K562 (cell line): ENCODE measurements at regions not wholly inside any gene's neighbourhood (a gene's known extent, or its start where the extent isn't known, plus 50 kb on each side); places are given as distances from the start of the nearest gene placed in this dataset.
A peak's percentile ranks its signal among the peaks of the same experiment; 100 is the strongest.

Experiments
- CBFA2T2 ChIP-seq: fragments of 450-650 bp; conservative IDR thresholded peaks from 2 replicates; pipeline ENCODE4 v1.6.1; 2017; ENCODE audit warnings: mild to moderate bottlenecking
- CBFA2T3 ChIP-seq: fragments of 450-650 bp; IDR thresholded peaks from 2 replicates; pipeline ENCODE4 v1.6.1; 2017
- CBX5 ChIP-seq: IDR thresholded peaks from 2 replicates; pipeline ENCODE4 v1.6.1; 2014; ENCODE audit warnings: low read depth, borderline replicate concordance
- CXXC5 ChIP-seq: fragments of 250-450 bp; sonication (Bioruptor Pico); IDR thresholded peaks from 2 replicates; pipeline ENCODE4 v1.8.0; 2022; ENCODE audit warnings: inconsistent platforms, mild to moderate bottlenecking, moderate library complexity
- DLX4 ChIP-seq: fragments of 250-450 bp; sonication (Bioruptor Pico); IDR thresholded peaks from 2 replicates; pipeline ENCODE4 v1.6.1; 2021; ENCODE audit warnings: mild to moderate bottlenecking
- ERF ChIP-seq: fragments of 450-650 bp; formaldehyde crosslinking; IDR thresholded peaks from 2 replicates; pipeline ENCODE4 v1.4.0; 2020; ENCODE audit warnings: mild to moderate bottlenecking, mixed read lengths
- HDGF ChIP-seq: fragments of 450-650 bp; IDR thresholded peaks from 2 replicates; pipeline ENCODE4 v1.6.1; 2016
- KLF6 ChIP-seq: fragments of 250-450 bp; sonication (Bioruptor Pico); IDR thresholded peaks from 2 replicates; pipeline ENCODE4 v1.4.0; 2020; ENCODE audit warnings: mild to moderate bottlenecking, moderate library complexity, borderline replicate concordance
- PRDM10 ChIP-seq: fragments of 450-650 bp; IDR thresholded peaks from 2 replicates; pipeline ENCODE4 v1.6.1; 2018; ENCODE audit not compliant: partially characterized antibody
- PYGO2 ChIP-seq: fragments of 450-650 bp; IDR thresholded peaks from 2 replicates; pipeline ENCODE4 v1.6.1; 2016; ENCODE audit warnings: mild to moderate bottlenecking, missing genetic modification characterization, moderate library complexity, missing compliant biosample characterization
- RAD21 ChIP-seq, 2 experiments: fragments of 250-450 bp in 1 of 2; fragments of 450-650 bp in 1 of 2; sonication (Bioruptor Pico) in 1 of 2; formaldehyde crosslinking in 1 of 2; IDR thresholded peaks in 1 of 2; conservative IDR thresholded peaks in 1 of 2; 2 replicates each; pipeline versions ENCODE4 v1.4.0 to v1.8.0; 2020 to 2022; ENCODE audit warnings: mild to moderate bottlenecking in 2 of 2, moderate library complexity in 1 of 2
- RHOXF2B ChIP-seq: fragments of 250-450 bp; sonication (Bioruptor Pico); conservative IDR thresholded peaks from 2 replicates; pipeline ENCODE4 v1.5.1; 2021
- SPI1 ChIP-seq: IDR thresholded peaks from 2 replicates; pipeline ENCODE4 v1.6.1; 2011; ENCODE audit warnings: low read depth, low read length, control low read depth, borderline replicate concordance
- TAF9B ChIP-seq: fragments of 450-650 bp; IDR thresholded peaks from 2 replicates; pipeline ENCODE4 v1.6.1; 2018; ENCODE audit warnings: mild to moderate bottlenecking; ENCODE audit not compliant: partially characterized antibody
- TCF7 ChIP-seq: sonication (generic); IDR thresholded peaks from 2 replicates; pipeline ENCODE4 v1.6.1; 2016; ENCODE audit warnings: antibody characterized with exemption, borderline replicate concordance
- TEAD4 ChIP-seq, 2 experiments: sonication (generic) in 1 of 2; formaldehyde crosslinking in 1 of 2; IDR thresholded peaks; 2 replicates each; pipeline versions ENCODE4 v1.6.1 to v1.8.0; 2012 to 2022; ENCODE audit warnings: borderline replicate concordance in 1 of 2, inconsistent platforms in 1 of 2, low read length in 1 of 2, mild to moderate bottlenecking in 1 of 2, missing genetic modification reagents in 1 of 2
- TRIM28 ChIP-seq: fragments of 450-650 bp; IDR thresholded peaks from 2 replicates; pipeline ENCODE4 v1.6.1; 2017
- ZNF175 ChIP-seq: fragments of 200-800 bp; sonication (Bioruptor generic); IDR thresholded peaks from 2 replicates; pipeline ENCODE4 v1.6.1; 2016; ENCODE audit warnings: low read depth, mild to moderate bottlenecking, missing genetic modification characterization, missing compliant biosample characterization
- ZNF347 ChIP-seq: fragments of 450-650 bp; formaldehyde crosslinking; IDR thresholded peaks from 2 replicates; pipeline ENCODE4 v1.4.0; 2020; ENCODE audit warnings: low read depth, mild to moderate bottlenecking, moderate library complexity
- ZNF655 ChIP-seq: fragments of 250-450 bp; sonication (Bioruptor Pico); IDR thresholded peaks from 2 replicates; pipeline ENCODE4 v1.5.0; 2021
- ZNF766 ChIP-seq: fragments of 200-800 bp; sonication (Bioruptor generic); conservative IDR thresholded peaks from 2 replicates; pipeline ENCODE4 v1.6.1; 2016; ENCODE audit warnings: missing genetic modification characterization, missing compliant biosample characterization
- TF ChIP-seq, protein P1 (sequence below), 2 experiments: fragments of 450-650 bp in 1 of 2; sonication (generic) in 1 of 2; formaldehyde crosslinking in 1 of 2; IDR thresholded peaks in 1 of 2; conservative IDR thresholded peaks in 1 of 2; 2 replicates each; pipeline versions ENCODE4 v1.6.1 to v1.8.1; 2016 to 2023; ENCODE audit warnings: mild to moderate bottlenecking in 2 of 2, moderate library complexity in 2 of 2, inconsistent platforms in 1 of 2, missing genetic modification reagents in 1 of 2

DNA sequence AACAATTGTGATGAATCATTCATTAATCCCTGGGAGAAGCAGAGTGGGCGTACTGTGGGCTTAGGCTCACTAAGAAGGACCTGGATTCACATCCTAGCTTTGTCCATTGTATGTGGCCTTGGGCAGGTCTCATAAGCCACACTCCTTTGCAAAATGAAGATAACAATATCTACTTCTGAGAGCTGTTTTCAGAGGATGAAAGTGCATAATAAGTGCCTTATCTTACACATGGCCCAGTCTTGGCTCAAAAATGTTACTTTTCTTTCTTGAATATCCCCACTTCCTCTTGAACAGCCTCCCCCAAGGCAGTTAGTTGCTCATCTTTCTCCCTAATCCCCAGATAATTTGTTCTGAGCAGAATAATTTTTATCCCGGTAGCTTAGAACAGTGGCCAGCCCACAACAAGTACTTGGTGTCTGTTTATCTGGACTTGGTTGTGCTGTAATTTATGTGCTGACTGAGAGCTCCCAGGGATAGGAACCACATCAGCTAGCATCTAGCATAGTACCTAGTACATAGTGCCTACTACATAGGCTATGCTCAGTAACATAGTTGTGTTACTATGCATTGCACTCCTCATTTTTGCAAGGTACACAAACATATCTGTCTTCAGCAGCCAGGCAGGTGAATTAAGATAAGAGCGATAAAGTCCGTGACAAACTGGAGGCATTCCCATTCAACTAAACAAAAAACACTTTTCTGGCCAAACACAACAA, 61.7 kb upstream of the NUDT4 start (continued):
- peak; percentile 61 for TF ChIP-seq ZNF175
- TF ChIP-seq, protein P1, sequence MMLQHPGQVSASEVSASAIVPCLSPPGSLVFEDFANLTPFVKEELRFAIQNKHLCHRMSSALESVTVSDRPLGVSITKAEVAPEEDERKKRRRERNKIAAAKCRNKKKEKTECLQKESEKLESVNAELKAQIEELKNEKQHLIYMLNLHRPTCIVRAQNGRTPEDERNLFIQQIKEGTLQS (IDR thresholded peaks at IDR 0.05) = peak; percentile 49; the same call in 1 of the 2 replicates
- TF ChIP-seq, protein P1 (CRISPR knock-in tag; conservative IDR thresholded peaks at IDR 0.05) = 0 out of 2 replicates have a peak, but pooled peaks have one; percentile 29
- TF ChIP-seq PYGO2 = peak; percentile 59; the same call in 1 of the 2 replicates
- TF ChIP-seq CXXC5 (CRISPR knock-in tag) = peak; percentile 41; the same call in 1 of the 2 replicates
- TF ChIP-seq CBFA2T3 = peak; percentile 99
- TF ChIP-seq TRIM28 = 0 out of 2 replicates have a peak, but pooled peaks have one; percentile 46
- TF ChIP-seq DLX4 (CRISPR knock-in tag) = no peak
- TF ChIP-seq CBX5 = peak; percentile 33; the same call in 1 of the 2 replicates
- peak; percentile 63 for TF ChIP-seq ZNF766 (CRISPR knock-in tag)
- TF ChIP-seq PRDM10 = peak; percentile 30
- TF ChIP-seq HDGF = no peak
- TF ChIP-seq RAD21 (CRISPR knock-in tag; conservative IDR thresholded peaks at IDR 0.05 in 1 of 2, IDR thresholded peaks at IDR 0.05 in 1 of 2) = peak; percentile 25 to 45; a peak in 2 of 4 replicates
- 0 out of 2 replicates have a peak, but pooled peaks have one; percentile 14 for TF ChIP-seq ERF
- TF ChIP-seq TAF9B = peak; percentile 62
- peak; percentile 97 for TF ChIP-seq CBFA2T2
- TF ChIP-seq ZNF347 (CRISPR knock-in tag) = no peak
- TF ChIP-seq TEAD4 (IDR thresholded peaks at IDR 0.05; ENCODE audit: low read length) = peak; percentile 97
- TF ChIP-seq TEAD4 (CRISPR knock-in tag; IDR thresholded peaks at IDR 0.05; ENCODE audit: borderline replicate concordance) = no peak
- no peak for TF ChIP-seq ZNF655 (CRISPR knock-in tag)
- TF ChIP-seq TCF7 = peak; percentile 77; the same call in 1 of the 2 replicates
- TF ChIP-seq KLF6 = peak; percentile 52; the same call in 1 of the 2 replicates
- TF ChIP-seq RHOXF2B (CRISPR knock-in tag) = no peak
- peak; percentile 95 for TF ChIP-seq SPI1
